ENCODE measurements at regions not wholly inside any gene's neighbourhood (a gene's known extent, or its start where the extent isn't known, plus 50 kb on each side); places are given as distances from the start of the nearest gene placed in this dataset.

GRCh38 chr20:37630166-37630565, 63.7 kb upstream of the CTNNBL1 start:
- TF ChIP-seq, protein P1, sequence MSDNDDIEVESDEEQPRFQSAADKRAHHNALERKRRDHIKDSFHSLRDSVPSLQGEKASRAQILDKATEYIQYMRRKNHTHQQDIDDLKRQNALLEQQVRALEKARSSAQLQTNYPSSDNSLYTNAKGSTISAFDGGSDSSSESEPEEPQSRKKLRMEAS (IDR thresholded peaks at IDR 0.05) = no peak
- TF ChIP-seq, protein P2, sequence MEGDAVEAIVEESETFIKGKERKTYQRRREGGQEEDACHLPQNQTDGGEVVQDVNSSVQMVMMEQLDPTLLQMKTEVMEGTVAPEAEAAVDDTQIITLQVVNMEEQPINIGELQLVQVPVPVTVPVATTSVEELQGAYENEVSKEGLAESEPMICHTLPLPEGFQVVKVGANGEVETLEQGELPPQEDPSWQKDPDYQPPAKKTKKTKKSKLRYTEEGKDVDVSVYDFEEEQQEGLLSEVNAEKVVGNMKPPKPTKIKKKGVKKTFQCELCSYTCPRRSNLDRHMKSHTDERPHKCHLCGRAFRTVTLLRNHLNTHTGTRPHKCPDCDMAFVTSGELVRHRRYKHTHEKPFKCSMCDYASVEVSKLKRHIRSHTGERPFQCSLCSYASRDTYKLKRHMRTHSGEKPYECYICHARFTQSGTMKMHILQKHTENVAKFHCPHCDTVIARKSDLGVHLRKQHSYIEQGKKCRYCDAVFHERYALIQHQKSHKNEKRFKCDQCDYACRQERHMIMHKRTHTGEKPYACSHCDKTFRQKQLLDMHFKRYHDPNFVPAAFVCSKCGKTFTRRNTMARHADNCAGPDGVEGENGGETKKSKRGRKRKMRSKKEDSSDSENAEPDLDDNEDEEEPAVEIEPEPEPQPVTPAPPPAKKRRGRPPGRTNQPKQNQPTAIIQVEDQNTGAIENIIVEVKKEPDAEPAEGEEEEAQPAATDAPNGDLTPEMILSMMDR (IDR thresholded peaks at IDR 0.05) = no peak
- TF ChIP-seq RAD21 (conservative IDR thresholded peaks at IDR 0.05 in 1 of 2, IDR thresholded peaks at IDR 0.05 in 1 of 2) = no peak
- no peak for TF ChIP-seq PBX3 (IDR thresholded peaks at IDR 0.05)
- no peak for TF ChIP-seq POLR2A (IDR thresholded peaks at IDR 0.05; ENCODE audit: low read length)
- TF ChIP-seq, protein P3, sequence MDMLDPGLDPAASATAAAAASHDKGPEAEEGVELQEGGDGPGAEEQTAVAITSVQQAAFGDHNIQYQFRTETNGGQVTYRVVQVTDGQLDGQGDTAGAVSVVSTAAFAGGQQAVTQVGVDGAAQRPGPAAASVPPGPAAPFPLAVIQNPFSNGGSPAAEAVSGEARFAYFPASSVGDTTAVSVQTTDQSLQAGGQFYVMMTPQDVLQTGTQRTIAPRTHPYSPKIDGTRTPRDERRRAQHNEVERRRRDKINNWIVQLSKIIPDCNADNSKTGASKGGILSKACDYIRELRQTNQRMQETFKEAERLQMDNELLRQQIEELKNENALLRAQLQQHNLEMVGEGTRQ (IDR thresholded peaks at IDR 0.05) = no peak
- no peak for TF ChIP-seq ELK1 (IDR thresholded peaks at IDR 0.05; ENCODE audit: low read depth, low read length)
- no peak for TF ChIP-seq JUNB (IDR thresholded peaks at IDR 0.05)
